Brain microvascular endothelial cell (primary cell): ENCODE measurements at regions not wholly inside any gene's neighbourhood (a gene's known extent, or its start where the extent isn't known, plus 50 kb on each side); places are given as distances from the start of the nearest gene placed in this dataset.

Experiments used
- DNase-seq: peaks from one replicate; pipeline ENCODE4 v3.0.0-alpha.2; 2020
- H3K27ac ChIP-seq: fragments of 250-450 bp; sonication (Bioruptor Pico); 2 replicates; pipeline ENCODE4 v1.5.1; 2020; ENCODE audit warnings: mild to moderate bottlenecking, moderate library complexity
- H3K27me3 ChIP-seq: fragments of 250-450 bp; sonication (Bioruptor Pico); replicated peaks from 2 replicates; pipeline ENCODE4 v1.5.1; 2020; ENCODE audit warnings: mild to moderate bottlenecking
- H3K36me3 ChIP-seq: fragments of 250-450 bp; sonication (Bioruptor Pico); replicated peaks from 2 replicates; pipeline ENCODE4 v1.5.1; 2020; ENCODE audit warnings: mild to moderate bottlenecking
- H3K4me3 ChIP-seq: 2 replicates; pipeline ENCODE4 v1.5.1; 2011; ENCODE audit warnings: low read depth, mild to moderate bottlenecking, control low read depth, low read length, moderate library complexity
- CTCF ChIP-seq: IDR thresholded peaks from 2 replicates; pipeline ENCODE4 v1.5.1; 2011; ENCODE audit warnings: low read depth, mild to moderate bottlenecking, moderate library complexity, low read length, control low read depth, inconsistent platforms; ENCODE audit errors: missing control alignments
- in situ Hi-C: cut with HindIII; loops from 2 replicates; pipeline ENCODE4 v1.10.0; 2017; ENCODE audit warnings: low sequenced_read_pairs, low pct_ligation_motif_present

- no peak for DNase-seq
- no peak for TF ChIP-seq CTCF
- in situ Hi-C loops: no loop called here
Observed at GRCh38 chr3:187520027-187520945, 149.9 kb downstream of the SST start.

GRCh38 chr3:187519428-187519890 lies 150.7 kb downstream of the SST start:
- DNase-seq: no peak
- Histone ChIP-seq H3K36me3 (no peaks in the 10 kb centered on the region), H3K27me3 (no peaks in the 10 kb centered on the region), H3K27ac (no peak overlapping the region), H3K4me3 (no peak overlapping the region)
- TF ChIP-seq CTCF: no peak
- in situ Hi-C loops: no loop called here

More at GRCh38 chr3:187520027-187520945, 149.9 kb downstream of the SST start:
- Histone ChIP-seq H3K4me3 (no peak overlapping the region), H3K27me3 (no peaks in the 10 kb centered on the region), H3K27ac (no peak overlapping the region), H3K36me3 (no peaks in the 10 kb centered on the region)

- Histone ChIP-seq H3K27ac (no peak overlapping the region), H3K4me3 (no peak overlapping the region), H3K27me3 (no peaks in the 10 kb centered on the region), H3K36me3 (no peaks in the 10 kb centered on the region)
- TF ChIP-seq CTCF: no peak
- no peak for DNase-seq
- in situ Hi-C loops: no loop called here
Observed at GRCh38 chr3:187518616-187519015, 150.4 kb downstream of the RTP4 start.

- in situ Hi-C loops: no loop called here
- Histone ChIP-seq H3K27me3 (no peaks in the 10 kb centered on the region), H3K36me3 (no peaks in the 10 kb centered on the region), H3K27ac (no peak overlapping the region), H3K4me3 (no peak overlapping the region)
- TF ChIP-seq CTCF: no peak
- DNase-seq: no peak
Observed at GRCh38 chr3:187518207-187518606, 150.0 kb downstream of the RTP4 start.

- H3K36me3 ChIP-seq: no peaks in the 10 kb centered on the region
- H3K27me3 ChIP-seq: no peaks in the 10 kb centered on the region
- TF ChIP-seq CTCF: no peak
- H3K27ac ChIP-seq: no peak overlapping the region
- in situ Hi-C loops: no loop called here
- no peak for DNase-seq
- no peak overlapping the region for H3K4me3 ChIP-seq
Observed at GRCh38 chr3:187516446-187517185, 148.4 kb downstream of the RTP4 start.
